ENCODE measurements at regions not wholly inside any gene's neighbourhood (a gene's known extent, or its start where the extent isn't known, plus 50 kb on each side); places are given as distances from the start of the nearest gene placed in this dataset.
A peak's percentile ranks its signal among the peaks of the same experiment; 100 is the strongest.
"Not testable (repeated sequence)": the region's sequence is repeated elsewhere in the genome, so short reads cannot be mapped to it uniquely, and the experiment has no call there.

DNA sequence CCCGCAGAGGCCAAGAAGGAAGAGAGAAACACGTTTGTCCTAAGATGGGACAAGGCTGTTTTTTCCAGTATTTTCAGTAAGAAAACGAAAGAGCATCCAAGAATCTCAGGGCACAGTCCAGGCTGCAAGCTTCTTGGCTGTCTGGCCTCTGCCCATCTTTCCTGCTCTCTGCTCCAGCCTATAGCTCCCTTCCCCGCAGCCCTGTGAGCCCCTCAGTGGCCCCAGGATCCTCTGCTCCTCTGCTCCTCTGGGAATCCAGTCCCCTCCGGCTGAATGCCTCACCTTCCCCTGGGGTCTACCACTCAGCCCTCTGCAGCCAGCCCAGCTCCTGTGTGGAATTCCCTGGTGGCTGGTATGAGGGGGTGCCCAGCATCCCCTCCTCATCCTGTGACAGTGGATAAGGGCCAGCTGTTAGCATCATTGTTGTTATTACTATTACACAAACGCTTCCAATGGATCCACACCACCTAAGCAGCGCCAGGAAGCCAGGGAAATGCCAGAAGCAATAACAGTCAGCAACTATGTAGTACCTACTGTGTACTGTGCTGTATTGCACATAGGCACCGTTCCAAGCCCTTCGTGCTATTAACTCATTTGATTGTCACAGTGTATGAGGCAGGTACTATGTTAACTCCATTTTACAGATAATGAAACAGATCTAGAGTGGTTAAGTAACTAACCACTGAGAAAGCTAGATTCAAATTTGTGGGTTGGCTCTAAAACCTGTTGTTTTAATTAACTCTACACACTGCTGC lies 60.3 kb upstream of the PTPN1 start:
- DNase-seq (ENCODE audit: insufficient read length, low spot score): no peak
- TF ChIP-seq POLR2A (IDR thresholded peaks at IDR 0.05; ENCODE audit: low read depth, low read length) (no peak), SPI1 (IDR thresholded peaks at IDR 0.05; ENCODE audit: low read depth, low read length) (no peak), POLR2AphosphoS5 (IDR thresholded peaks at IDR 0.05; ENCODE audit: low read depth, low read length) (no peak), TAF1 (IDR thresholded peaks at IDR 0.05; ENCODE audit: low read depth, low read length) (no peak)
- FAIRE-seq: peak; percentile 20

DNA sequence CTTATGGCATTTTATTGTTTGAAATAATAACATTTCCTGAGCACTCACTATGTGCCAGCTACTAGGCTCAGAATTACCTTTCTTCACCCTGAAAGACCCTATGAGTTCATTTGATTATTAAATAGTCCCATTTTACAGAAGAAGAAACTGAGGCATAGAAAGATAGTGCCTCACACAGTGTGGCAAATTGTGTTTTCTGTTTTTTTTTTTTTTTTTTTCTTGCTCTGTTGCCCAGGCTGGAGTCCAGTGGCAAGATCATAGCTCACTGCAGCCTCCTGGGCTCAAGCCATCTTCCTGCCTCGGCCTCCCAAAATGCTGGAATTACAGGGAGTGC lies 59.7 kb upstream of the PTPN1 start:
- TF ChIP-seq PAX5 (IDR thresholded peaks at IDR 0.05; ENCODE audit: insufficient read depth, low read length, severe bottlenecking) (no peak), POLR2A (IDR thresholded peaks at IDR 0.05; ENCODE audit: low read depth, low read length) (no peak), TAF1 (IDR thresholded peaks at IDR 0.05; ENCODE audit: low read depth, low read length) (no peak)
- no peak for DNase-seq (ENCODE audit: insufficient read length, low spot score)
- peak; percentile 51 for FAIRE-seq

DNA sequence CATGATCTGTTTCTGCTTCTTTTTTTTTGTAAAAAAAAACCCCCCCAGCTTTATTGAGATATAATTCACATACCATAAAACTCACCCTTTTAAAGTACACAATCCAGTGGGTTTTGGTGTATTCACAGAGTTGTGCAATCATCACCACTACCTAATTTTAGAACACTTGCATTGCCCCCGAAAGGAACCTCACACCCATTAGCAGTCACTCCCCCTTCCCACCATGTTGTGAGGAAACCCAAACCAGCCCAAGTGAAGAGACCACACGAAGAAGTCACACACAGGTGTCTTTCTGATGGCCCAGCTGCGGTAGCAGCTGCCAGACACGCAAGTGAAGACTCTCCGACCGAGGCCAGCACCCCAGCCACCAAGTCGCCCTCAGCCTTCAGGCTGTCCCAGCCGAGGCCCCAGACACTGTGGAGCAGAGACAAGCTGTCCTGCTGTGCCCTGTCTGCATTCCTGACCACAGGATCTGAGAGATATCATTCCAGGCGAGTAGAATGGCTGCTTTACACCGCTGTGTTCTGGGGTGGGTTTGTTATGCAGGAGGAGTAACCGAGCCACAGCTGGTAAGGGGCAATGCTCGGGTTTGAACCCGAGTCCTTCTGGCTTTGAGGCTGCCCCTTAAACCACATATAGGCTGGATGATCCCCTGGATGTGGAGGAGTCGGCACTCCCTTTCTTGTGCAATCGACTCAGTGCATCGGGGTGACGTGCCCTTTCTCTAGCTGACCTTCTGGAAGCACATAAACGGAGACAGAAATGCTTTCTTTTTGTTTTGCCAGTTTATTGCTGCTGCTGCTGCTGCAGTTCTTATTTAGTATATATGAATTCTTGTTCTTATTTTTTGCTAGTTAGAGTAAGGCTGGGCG lies 59.1 kb upstream of the PTPN1 start:
- FAIRE-seq (peak; percentile 84), DNase-seq (ENCODE audit: insufficient read length, low spot score) (peak; percentile 41)
- TF ChIP-seq POLR2A (IDR thresholded peaks at IDR 0.05; ENCODE audit: low read depth, low read length) (no peak), POU2F2 (IDR thresholded peaks at IDR 0.05; ENCODE audit: low read depth, low read length) (peak; percentile 76; the same call in 1 of the 2 replicates), SPI1 (IDR thresholded peaks at IDR 0.05; ENCODE audit: low read depth, low read length) (no peak), PAX5 (IDR thresholded peaks at IDR 0.05; ENCODE audit: insufficient read depth, low read length, severe bottlenecking) (no peak), POLR2AphosphoS5 (IDR thresholded peaks at IDR 0.05; ENCODE audit: low read depth, low read length) (peak; percentile 61; the same call in 1 of the 2 replicates), TAF1 (IDR thresholded peaks at IDR 0.05; ENCODE audit: low read depth, low read length) (no peak)

DNA sequence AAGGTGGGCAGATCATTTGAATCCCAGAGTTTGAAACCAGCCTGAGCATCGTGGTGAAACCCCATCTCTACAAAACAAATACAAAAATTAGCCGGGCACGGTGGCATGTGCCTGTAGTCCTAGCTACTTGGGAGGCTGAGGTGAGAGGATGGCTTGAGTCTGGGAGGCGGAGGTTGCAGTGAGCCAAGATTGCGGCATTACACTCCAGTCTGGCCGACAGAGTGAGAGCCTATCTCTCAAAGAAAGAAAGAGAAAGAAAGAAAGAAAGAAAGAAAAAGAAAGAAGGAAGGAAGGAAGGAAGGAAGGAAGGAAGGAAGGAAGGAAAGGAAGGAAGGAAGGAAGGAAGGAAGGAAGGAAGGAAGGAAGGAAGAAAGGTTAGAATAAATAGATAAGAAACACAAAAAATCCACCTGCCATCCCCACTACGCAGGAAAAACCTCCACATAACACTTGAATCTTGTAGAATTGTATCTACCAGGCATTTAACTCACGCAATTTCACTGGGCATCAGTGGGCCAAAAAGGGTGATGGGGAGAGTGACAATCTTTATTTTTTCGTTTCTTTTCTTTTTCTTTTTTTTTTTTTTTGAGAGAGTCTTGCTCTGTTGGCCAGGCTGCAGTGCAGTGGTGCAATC lies 58.3 kb upstream of the PTPN1 start:
- not testable (repeated sequence) for FAIRE-seq; DNase-seq (ENCODE audit: insufficient read length, low spot score)

DNA sequence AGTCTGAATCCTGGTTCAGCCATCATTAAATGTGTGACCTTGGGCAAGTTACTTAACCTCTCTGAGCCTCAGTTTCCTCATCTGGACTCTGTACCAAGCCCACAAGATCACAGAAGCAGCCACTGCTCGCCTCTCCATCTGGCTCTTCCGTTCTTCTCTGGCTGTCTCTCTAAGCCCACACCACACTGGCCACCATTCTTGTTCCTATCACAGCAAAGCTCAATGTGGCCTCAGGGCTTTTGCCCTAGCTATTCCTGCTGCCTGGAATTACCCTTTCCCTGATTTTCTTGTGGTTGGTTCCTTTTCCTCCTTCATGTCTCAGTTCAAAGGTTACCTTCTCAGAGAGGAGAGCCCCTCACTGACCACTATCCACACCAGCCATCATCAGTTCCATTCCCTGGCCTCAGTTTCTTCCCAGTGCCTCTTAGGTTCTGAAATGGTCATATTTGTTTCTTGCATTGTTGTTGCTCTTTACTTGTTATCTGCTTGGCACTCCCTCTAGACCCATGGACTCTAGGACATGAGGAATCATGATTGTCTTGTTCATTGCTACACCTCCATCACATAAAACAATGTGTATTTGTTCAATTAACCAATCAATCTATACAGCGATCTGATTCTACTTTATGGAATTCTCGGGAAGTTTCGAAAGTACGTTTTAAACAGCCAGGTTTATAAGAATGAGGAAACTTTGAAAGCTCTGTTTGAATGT lies 56.5 kb upstream of the PTPN1 start:
- no peak for DNase-seq (ENCODE audit: insufficient read length, low spot score)
- TF ChIP-seq SPI1 (IDR thresholded peaks at IDR 0.05; ENCODE audit: low read depth, low read length) (no peak), PAX5 (IDR thresholded peaks at IDR 0.05; ENCODE audit: insufficient read depth, low read length, severe bottlenecking) (no peak), POLR2A (IDR thresholded peaks at IDR 0.05; ENCODE audit: low read depth, low read length) (no peak)
- no peak for FAIRE-seq

DNA sequence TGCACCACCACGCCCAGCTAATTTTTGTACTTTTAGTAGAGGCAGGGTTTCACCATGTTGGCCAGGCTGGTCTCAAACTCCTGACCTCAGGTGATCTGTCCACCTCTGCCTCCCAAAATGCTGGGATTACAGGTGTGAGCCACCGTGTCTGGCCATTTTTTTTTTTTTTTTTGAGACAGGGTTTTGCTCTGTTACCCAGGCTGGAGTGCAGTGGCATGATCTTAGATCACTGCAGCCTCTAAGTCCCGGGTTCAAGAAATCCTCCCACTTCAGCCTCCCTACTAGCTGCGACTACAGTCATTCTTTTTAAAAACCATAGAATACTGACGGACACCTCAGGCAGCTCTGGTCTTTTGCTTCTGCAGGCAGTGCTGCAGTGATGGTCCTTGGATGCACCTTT lies 54.9 kb upstream of the PTPN1 start:
- DNase-seq (ENCODE audit: insufficient read length, low spot score); FAIRE-seq: not testable (repeated sequence)

DNA sequence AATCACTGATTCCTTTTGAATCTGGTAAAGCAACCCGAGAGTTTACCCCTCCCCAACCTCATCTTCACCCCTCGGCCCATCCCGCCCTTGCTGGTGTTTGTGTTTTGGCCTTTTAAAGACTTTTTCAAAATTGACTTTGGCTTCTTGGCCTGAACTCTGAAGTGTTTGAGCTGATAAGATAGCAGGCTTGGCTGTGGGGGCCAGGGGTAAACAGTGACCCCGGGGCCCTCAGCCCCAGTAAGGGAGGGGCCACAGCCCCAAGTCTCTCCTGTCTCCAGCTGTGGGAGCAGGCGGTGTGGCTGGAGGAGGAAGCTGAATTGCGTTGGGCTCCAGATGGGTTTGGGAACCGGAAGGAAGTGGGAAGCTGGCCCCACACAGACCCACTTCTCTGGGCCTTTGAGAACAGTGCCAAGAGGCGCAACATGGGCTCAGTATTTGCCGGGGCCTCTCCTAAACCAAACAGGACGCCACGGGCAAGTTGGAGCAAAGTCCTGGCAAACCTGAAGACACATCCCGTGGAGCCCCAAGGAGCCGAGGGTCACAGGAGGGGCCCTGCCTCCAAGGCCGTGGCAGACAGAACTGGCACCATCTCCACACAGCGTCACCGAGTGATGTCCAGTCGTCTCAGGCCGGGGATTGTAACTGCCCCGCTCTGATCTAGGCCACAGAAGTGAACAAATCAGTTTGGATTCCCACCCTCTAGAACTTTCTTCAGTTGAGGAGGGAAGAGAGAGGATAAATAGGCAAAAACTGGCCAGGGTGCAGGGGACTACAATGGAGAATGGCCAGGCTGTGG lies 54.3 kb upstream of the PTPN1 start:
- TF ChIP-seq POU2F2 (IDR thresholded peaks at IDR 0.05; ENCODE audit: low read depth, low read length) (no peak), TAF1 (IDR thresholded peaks at IDR 0.05; ENCODE audit: low read depth, low read length) (no peak), POLR2A (IDR thresholded peaks at IDR 0.05; ENCODE audit: low read depth, low read length) (no peak), POLR2AphosphoS5 (IDR thresholded peaks at IDR 0.05; ENCODE audit: low read depth, low read length) (no peak), PAX5 (IDR thresholded peaks at IDR 0.05; ENCODE audit: insufficient read depth, low read length, severe bottlenecking) (no peak), SPI1 (IDR thresholded peaks at IDR 0.05; ENCODE audit: low read depth, low read length) (no peak)
- DNase-seq (ENCODE audit: insufficient read length, low spot score): no peak
- no peak for FAIRE-seq

DNA sequence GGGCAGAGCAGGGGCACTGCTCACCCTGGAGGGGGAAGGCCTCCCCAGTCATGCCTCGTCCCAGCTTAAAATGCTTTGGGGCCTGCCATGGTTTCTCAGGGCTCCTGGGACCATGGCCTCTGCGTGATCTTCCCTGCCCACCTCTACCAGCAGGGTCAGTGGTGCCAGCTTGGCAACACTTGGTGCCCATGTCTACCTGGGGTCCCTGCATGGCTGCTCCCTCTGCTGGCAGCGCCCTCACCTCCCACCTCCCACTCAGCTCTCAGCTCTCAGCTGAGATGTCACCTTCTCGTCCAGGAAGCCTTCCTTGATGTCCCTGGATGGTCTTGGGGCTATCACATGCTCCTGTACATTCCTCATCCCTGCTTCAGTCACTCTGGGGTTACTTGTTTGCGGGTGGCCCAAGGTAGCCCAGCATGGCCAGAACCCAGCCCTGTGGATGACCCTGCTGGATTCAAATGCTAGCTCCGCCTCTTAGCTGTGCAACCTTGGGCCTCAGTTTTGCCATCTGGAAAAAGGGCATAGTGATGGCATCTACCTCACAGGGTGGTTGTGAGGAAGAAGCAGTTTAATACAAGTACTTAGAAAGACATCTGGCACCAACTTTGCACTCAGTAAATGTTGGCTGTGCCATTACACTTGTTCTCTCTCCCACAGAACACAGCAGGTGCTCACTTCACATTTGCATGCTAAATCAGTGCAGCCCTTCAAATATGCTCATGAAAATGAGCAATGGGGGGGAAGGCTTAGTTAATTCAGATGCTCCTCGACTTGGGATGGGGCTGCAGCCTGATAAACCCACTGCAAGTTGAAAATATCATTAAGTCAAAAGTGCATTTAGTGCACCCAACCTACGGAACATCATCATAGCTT lies 53.5 kb upstream of the PTPN1 start:
- no peak for FAIRE-seq
- no peak for DNase-seq (ENCODE audit: insufficient read length, low spot score)
- TF ChIP-seq TAF1 (IDR thresholded peaks at IDR 0.05; ENCODE audit: low read depth, low read length) (no peak), POU2F2 (IDR thresholded peaks at IDR 0.05; ENCODE audit: low read depth, low read length) (no peak), POLR2AphosphoS5 (IDR thresholded peaks at IDR 0.05; ENCODE audit: low read depth, low read length) (no peak), PAX5 (IDR thresholded peaks at IDR 0.05; ENCODE audit: insufficient read depth, low read length, severe bottlenecking) (no peak), POLR2A (IDR thresholded peaks at IDR 0.05; ENCODE audit: low read depth, low read length) (no peak), SPI1 (IDR thresholded peaks at IDR 0.05; ENCODE audit: low read depth, low read length) (no peak)
